ENCODE measurements at regions not wholly inside any gene's neighbourhood (a gene's known extent, or its start where the extent isn't known, plus 50 kb on each side); places are given as distances from the start of the nearest gene placed in this dataset.

- TF ChIP-seq POLR2A (IDR thresholded peaks at IDR 0.05): no peak
- TF ChIP-seq, protein P1, sequence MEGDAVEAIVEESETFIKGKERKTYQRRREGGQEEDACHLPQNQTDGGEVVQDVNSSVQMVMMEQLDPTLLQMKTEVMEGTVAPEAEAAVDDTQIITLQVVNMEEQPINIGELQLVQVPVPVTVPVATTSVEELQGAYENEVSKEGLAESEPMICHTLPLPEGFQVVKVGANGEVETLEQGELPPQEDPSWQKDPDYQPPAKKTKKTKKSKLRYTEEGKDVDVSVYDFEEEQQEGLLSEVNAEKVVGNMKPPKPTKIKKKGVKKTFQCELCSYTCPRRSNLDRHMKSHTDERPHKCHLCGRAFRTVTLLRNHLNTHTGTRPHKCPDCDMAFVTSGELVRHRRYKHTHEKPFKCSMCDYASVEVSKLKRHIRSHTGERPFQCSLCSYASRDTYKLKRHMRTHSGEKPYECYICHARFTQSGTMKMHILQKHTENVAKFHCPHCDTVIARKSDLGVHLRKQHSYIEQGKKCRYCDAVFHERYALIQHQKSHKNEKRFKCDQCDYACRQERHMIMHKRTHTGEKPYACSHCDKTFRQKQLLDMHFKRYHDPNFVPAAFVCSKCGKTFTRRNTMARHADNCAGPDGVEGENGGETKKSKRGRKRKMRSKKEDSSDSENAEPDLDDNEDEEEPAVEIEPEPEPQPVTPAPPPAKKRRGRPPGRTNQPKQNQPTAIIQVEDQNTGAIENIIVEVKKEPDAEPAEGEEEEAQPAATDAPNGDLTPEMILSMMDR (IDR thresholded peaks at IDR 0.05 in 8 of 11, conservative IDR thresholded peaks at IDR 0.05 in 3 of 11): no peak
- TF ChIP-seq POLR2AphosphoS5 (IDR thresholded peaks at IDR 0.05): no peak
Measured at GRCh38 chrX:20672476-20672875, 405.8 kb upstream of the RPS6KA3 start.

Data from spleen (tissue), 7 donors.